ENCODE measurements at regions not wholly inside any gene's neighbourhood (a gene's known extent, or its start where the extent isn't known, plus 50 kb on each side); places are given as distances from the start of the nearest gene placed in this dataset.

DNA sequence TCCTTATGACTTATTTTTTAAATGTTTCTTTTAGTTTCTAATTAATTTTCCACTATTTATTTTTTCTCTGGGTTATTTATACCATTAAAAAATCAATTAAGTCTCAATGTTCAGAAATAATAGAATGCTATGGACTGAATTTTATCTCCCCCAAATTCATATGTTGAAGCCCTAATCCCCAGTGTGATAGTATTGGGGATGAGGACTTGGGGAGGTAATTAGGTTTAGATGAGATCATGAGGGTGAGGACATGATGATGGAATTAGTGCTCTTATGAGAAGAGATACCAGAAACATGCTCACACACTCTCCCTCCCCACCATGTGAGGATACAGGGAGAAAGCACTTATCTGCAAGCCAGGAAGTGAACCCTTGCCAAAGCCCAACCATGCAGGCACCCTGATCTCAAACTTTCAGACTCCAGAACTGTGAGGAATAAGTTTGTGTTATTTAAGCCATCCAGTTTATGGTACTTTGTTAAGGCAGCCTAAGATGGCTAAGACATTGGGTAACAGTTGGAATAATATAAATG lies 202.6 kb downstream of the MDFIC start (continued):
- no peak for TF ChIP-seq SUPT20H (IDR thresholded peaks at IDR 0.05; ENCODE audit: borderline replicate concordance, control insufficient read depth, low read depth, low read length)
- no peak for TF ChIP-seq YBX1 (IDR thresholded peaks at IDR 0.05)
- TF ChIP-seq POLR2AphosphoS5 (IDR thresholded peaks at IDR 0.05; ENCODE audit: low read length) = no peak
- no peak for TF ChIP-seq LARP7 (IDR thresholded peaks at IDR 0.05)
- TF ChIP-seq RCOR1 (conservative IDR thresholded peaks at IDR 0.05; ENCODE audit: low read depth, low read length) = no peak
- TF ChIP-seq HDGF (IDR thresholded peaks at IDR 0.05) = no peak
- TF ChIP-seq NBN (IDR thresholded peaks at IDR 0.05) = no peak
- TF ChIP-seq, protein P1, sequence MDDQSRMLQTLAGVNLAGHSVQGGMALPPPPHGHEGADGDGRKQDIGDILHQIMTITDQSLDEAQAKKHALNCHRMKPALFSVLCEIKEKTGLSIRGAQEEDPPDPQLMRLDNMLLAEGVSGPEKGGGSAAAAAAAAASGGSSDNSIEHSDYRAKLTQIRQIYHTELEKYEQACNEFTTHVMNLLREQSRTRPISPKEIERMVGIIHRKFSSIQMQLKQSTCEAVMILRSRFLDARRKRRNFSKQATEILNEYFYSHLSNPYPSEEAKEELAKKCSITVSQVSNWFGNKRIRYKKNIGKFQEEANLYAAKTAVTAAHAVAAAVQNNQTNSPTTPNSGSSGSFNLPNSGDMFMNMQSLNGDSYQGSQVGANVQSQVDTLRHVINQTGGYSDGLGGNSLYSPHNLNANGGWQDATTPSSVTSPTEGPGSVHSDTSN (IDR thresholded peaks at IDR 0.05; ENCODE audit: insufficient replicate concordance, low read depth, low read length) = no peak
- TF ChIP-seq, protein P2, sequence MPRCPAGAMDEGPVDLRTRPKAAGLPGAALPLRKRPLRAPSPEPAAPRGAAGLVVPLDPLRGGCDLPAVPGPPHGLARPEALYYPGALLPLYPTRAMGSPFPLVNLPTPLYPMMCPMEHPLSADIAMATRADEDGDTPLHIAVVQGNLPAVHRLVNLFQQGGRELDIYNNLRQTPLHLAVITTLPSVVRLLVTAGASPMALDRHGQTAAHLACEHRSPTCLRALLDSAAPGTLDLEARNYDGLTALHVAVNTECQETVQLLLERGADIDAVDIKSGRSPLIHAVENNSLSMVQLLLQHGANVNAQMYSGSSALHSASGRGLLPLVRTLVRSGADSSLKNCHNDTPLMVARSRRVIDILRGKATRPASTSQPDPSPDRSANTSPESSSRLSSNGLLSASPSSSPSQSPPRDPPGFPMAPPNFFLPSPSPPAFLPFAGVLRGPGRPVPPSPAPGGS (IDR thresholded peaks at IDR 0.05; ENCODE audit: borderline replicate concordance, insufficient read depth, low read depth, low read length, poor library complexity, severe bottlenecking) = no peak

DNA sequence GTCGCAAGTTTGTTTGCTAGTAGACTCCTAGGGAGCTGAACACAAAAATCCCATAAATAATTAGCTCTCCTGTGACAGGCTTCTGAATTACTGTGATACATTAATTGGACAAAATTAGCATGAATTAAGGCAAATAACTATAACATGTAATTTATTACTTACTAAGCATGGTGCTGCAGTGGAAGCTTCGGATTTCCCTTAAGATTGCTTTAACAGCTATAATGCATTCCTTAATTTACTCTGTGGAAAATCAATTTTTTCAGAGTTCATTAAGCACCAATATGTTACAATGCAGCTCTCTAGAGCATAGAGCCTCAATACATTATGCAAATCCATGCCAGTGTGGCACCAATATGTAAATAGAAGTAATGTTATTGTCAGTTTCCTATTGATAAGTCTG lies 201.5 kb downstream of the MDFIC start:
- ChIA-PET SMC1A (ENCODE audit: uncharacterized antibody, unreplicated experiment) (interaction anchor here (1.0 to 1.1 kb wide), 3 partner anchors 14 to 257 kb away, joined by 3 to 4 read pairs (median 3); no protein-coding TSS in a partner anchor), POLR2A (no interaction called here), CTCF (interaction anchor here (2.4 kb wide), 1 partner anchor 258 kb away, joined by 6 read pairs; no protein-coding TSS in a partner anchor), RAD21 (ENCODE audit: unreplicated experiment) (interaction anchor here (1.2 kb wide), 1 partner anchor 258 kb away, joined by 3 read pairs; no protein-coding TSS in a partner anchor)
- Histone ChIP-seq H4K20me1 (ENCODE audit: control insufficient read depth, insufficient read depth) (no peaks in the 10 kb centered on the region), H3K4me1 (ENCODE audit: control insufficient read depth, insufficient read depth, low read length) (no peaks in the 10 kb centered on the region), H2AFZ (ENCODE audit: control insufficient read depth, low read depth, low read length) (no peak overlapping the region), H3K27me3 (replicated peaks in 1 of 2; ENCODE audit: control insufficient read depth in 2 of 2, insufficient read depth in 2 of 2, low read length in 1 of 2) (no peaks in the 10 kb centered on the region), H3K9ac (ENCODE audit: control insufficient read depth, insufficient read depth, low read length) (no peak overlapping the region), H3K4me3 (no peak overlapping the region), H3K79me2 (ENCODE audit: control insufficient read depth, insufficient read depth, low read length) (no peaks in the 10 kb centered on the region), H3K4me2 (ENCODE audit: control insufficient read depth, insufficient read depth) (no peak overlapping the region), H3K36me3 (ENCODE audit: control insufficient read depth in 2 of 2, insufficient read depth in 2 of 2, low read length in 1 of 2) (no peaks in the 10 kb centered on the region), H3K27ac (ENCODE audit: control insufficient read depth, insufficient read depth) (no peak overlapping the region), H3K9me3 (replicated peaks; ENCODE audit: control insufficient read depth, insufficient read depth, low read length) (no peaks in the 10 kb centered on the region)
- ATAC-seq (no peak), FAIRE-seq (no peak), DNase-seq (ENCODE audit: low read depth, low spot score) (no peak)
- in situ Hi-C loops (cut with MboI) (no loop called here), intact Hi-C loops (cut with micrococcal nuclease; ENCODE audit: unreplicated experiment) (no loop called here)
- WGBS (ENCODE audit: insufficient coverage, insufficient replicate concordance, low lambda C conversion rate, missing lambda C conversion rate) = 78% methylated on average over 2 of the region's 2 CpGs
- no TSS peak for BruUV-seq (replicated peaks)
- TF ChIP-seq ZSCAN29 (IDR thresholded peaks at IDR 0.05) (no peak), MYC (IDR thresholded peaks at IDR 0.05; ENCODE audit: insufficient read depth, insufficient read length, insufficient replicate concordance, low read length, severe bottlenecking) (no peak), CHD1 (IDR thresholded peaks at IDR 0.05; ENCODE audit: low read depth, low read length) (no peak), CHD2 (IDR thresholded peaks at IDR 0.05; ENCODE audit: borderline replicate concordance, low read depth, low read length) (no peak), TAF1 (IDR thresholded peaks at IDR 0.05; ENCODE audit: borderline replicate concordance, low read depth, low read length) (no peak), RCOR1 (conservative IDR thresholded peaks at IDR 0.05; ENCODE audit: low read depth, low read length) (no peak), SREBF2 (IDR thresholded peaks at IDR 0.05; ENCODE audit: low read length) (no peak), KAT2A (conservative IDR thresholded peaks at IDR 0.05; ENCODE audit: control insufficient read depth, low read depth, low read length) (no peak), BACH1 (IDR thresholded peaks at IDR 0.05; ENCODE audit: borderline replicate concordance) (no peak), NFYA (IDR thresholded peaks at IDR 0.05; ENCODE audit: borderline replicate concordance, low read depth, low read length) (no peak), BHLHE40 (IDR thresholded peaks at IDR 0.05; ENCODE audit: borderline replicate concordance in 1 of 2, low read depth in 2 of 2, low read length in 1 of 2) (no peak), EGR1 (IDR thresholded peaks at IDR 0.05; ENCODE audit: borderline replicate concordance in 1 of 2, low read depth in 2 of 2, low read length in 2 of 2) (no peak)
- TF ChIP-seq, protein P3, sequence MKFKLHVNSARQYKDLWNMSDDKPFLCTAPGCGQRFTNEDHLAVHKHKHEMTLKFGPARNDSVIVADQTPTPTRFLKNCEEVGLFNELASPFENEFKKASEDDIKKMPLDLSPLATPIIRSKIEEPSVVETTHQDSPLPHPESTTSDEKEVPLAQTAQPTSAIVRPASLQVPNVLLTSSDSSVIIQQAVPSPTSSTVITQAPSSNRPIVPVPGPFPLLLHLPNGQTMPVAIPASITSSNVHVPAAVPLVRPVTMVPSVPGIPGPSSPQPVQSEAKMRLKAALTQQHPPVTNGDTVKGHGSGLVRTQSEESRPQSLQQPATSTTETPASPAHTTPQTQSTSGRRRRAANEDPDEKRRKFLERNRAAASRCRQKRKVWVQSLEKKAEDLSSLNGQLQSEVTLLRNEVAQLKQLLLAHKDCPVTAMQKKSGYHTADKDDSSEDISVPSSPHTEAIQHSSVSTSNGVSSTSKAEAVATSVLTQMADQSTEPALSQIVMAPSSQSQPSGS (IDR thresholded peaks at IDR 0.05; ENCODE audit: low read length) = no peak
